Upper lobe of left lung (tissue), 6 donors: ENCODE measurements at regions not wholly inside any gene's neighbourhood (a gene's known extent, or its start where the extent isn't known, plus 50 kb on each side); places are given as distances from the start of the nearest gene placed in this dataset.
A peak's percentile ranks its signal among the peaks of the same experiment; 100 is the strongest.

Experiments used
- ATAC-seq, 2 donors: fragments of 200-7000 bp; cut with Tn5 transposase; one replicate each; pipeline ENCODE4 v1.9.1; 2022; ENCODE audit warnings: mild to moderate bottlenecking in 2 of 2, moderate library complexity in 2 of 2; ENCODE audit not compliant: low FRiP score in 2 of 2
- DNase-seq, 2 donors: peaks; one replicate each; pipeline ENCODE4 v3.0.0-alpha.2; 2019 to 2020
- H3K27ac ChIP-seq, 4 donors: fragments of 200-600 bp; sonication (generic); one replicate each; pipeline ENCODE4 v1.5.1; 2016 to 2019
- H3K27me3 ChIP-seq, 4 donors: fragments of 200-600 bp; sonication (generic); one replicate each; pipeline ENCODE4 v1.5.1; 2017 to 2019
- H3K36me3 ChIP-seq, 4 donors: fragments of 200-600 bp; sonication (generic); one replicate each; pipeline ENCODE4 v1.5.1; 2016 to 2019
- H3K4me1 ChIP-seq, 4 donors: fragments of 200-600 bp; sonication (generic); one replicate each; pipeline ENCODE4 v1.5.1; 2018 to 2019
- H3K4me3 ChIP-seq, 4 donors: fragments of 200-600 bp; sonication (generic); one replicate each; pipeline ENCODE4 v1.5.1; 2017 to 2019; ENCODE audit warnings: mild to moderate bottlenecking in 2 of 4, moderate library complexity in 1 of 4
- H3K9me3 ChIP-seq, 4 donors: fragments of 200-600 bp; sonication (generic); one replicate each; pipeline ENCODE4 v1.5.1; 2018 to 2019
- EP300 ChIP-seq, 4 donors: sonication (generic); formaldehyde crosslinking; IDR thresholded peaks; one replicate each; pipeline ENCODE4 v1.5.1; 2017; ENCODE audit warnings: antibody characterized with exemption in 4 of 4, control low read depth in 2 of 4
- POLR2A ChIP-seq, 4 donors: fragments of 450-650 bp; IDR thresholded peaks; one replicate each; pipeline ENCODE4 v1.5.1; 2016 to 2017; ENCODE audit warnings: antibody characterized with exemption in 4 of 4, mild to moderate bottlenecking in 2 of 4
- POLR2AphosphoS5 ChIP-seq, 2 donors: sonication (generic); formaldehyde crosslinking; IDR thresholded peaks; one replicate each; pipeline ENCODE4 v1.5.1; 2017; ENCODE audit warnings: antibody characterized with exemption in 2 of 2
- WGBS, 2 donors: methylation state at CpG; one replicate each; pipeline ENCODE4 v1.1.5; 2017 to 2018; 5-methylcytosine and 5-hydroxymethylcytosine counted together
- TF ChIP-seq, protein P1 (sequence below), 6 experiments: fragments of 450-650 bp in 4 of 6; fragments of 200-600 bp in 2 of 6; sonication (generic) in 2 of 6; IDR thresholded peaks; one replicate each; pipeline ENCODE4 v1.5.1; 2016 to 2019; ENCODE audit warnings: antibody characterized with exemption in 6 of 6
- donor health status: DM: no; HTN: no; CAD: no; lungs with moderate emphysema.
- donor health status: DM: no; HTN: yes; CAD: no; lungs with severe emphysema.

DNA sequence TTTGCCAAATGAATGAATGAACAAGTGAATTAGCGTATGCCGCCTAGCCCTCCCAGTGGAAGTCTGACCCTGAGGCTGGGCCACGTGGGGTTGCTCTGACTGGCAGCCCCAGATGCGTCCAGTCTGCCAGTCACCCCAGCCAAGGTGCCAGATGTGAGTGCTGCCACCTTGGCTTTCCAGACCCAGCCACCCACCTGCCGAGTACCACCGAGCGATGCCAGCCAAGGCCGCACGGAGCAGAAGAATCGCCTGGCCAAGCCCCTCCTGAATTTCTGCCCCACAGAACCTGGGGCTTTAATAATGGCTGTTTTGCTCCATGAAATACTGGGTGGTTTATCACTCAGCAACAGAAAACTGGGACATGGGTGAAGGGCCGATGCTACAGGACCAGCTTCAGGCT, 59.3 kb downstream of the ADRA2C start:
- no peaks in the 10 kb centered on the region for H3K9me3 ChIP-seq
- peaks cover 9 to 15% (median 13%) of the 10 kb centered on the region in 4 donors for H3K4me1 ChIP-seq
- DNase-seq = no peak
- WGBS, 2 donors = 84% methylated on average over 11 of the region's 11 CpGs; no CpG with 5 or more reads in 1 of the 2 donors
- H3K4me3 ChIP-seq = no peak overlapping the region
- H3K27ac ChIP-seq = no peak overlapping the region
- no peaks in the 10 kb centered on the region for H3K36me3 ChIP-seq
- no peaks in the 10 kb centered on the region for H3K27me3 ChIP-seq
- no peak for ATAC-seq
- TF ChIP-seq EP300 (IDR thresholded peaks at IDR 0.05) = no peak
- TF ChIP-seq, protein P1, sequence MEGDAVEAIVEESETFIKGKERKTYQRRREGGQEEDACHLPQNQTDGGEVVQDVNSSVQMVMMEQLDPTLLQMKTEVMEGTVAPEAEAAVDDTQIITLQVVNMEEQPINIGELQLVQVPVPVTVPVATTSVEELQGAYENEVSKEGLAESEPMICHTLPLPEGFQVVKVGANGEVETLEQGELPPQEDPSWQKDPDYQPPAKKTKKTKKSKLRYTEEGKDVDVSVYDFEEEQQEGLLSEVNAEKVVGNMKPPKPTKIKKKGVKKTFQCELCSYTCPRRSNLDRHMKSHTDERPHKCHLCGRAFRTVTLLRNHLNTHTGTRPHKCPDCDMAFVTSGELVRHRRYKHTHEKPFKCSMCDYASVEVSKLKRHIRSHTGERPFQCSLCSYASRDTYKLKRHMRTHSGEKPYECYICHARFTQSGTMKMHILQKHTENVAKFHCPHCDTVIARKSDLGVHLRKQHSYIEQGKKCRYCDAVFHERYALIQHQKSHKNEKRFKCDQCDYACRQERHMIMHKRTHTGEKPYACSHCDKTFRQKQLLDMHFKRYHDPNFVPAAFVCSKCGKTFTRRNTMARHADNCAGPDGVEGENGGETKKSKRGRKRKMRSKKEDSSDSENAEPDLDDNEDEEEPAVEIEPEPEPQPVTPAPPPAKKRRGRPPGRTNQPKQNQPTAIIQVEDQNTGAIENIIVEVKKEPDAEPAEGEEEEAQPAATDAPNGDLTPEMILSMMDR (IDR thresholded peaks at IDR 0.05) = no peak
- TF ChIP-seq POLR2AphosphoS5 (IDR thresholded peaks at IDR 0.05) = no peak
- no peak for TF ChIP-seq POLR2A (IDR thresholded peaks at IDR 0.05)

DNA sequence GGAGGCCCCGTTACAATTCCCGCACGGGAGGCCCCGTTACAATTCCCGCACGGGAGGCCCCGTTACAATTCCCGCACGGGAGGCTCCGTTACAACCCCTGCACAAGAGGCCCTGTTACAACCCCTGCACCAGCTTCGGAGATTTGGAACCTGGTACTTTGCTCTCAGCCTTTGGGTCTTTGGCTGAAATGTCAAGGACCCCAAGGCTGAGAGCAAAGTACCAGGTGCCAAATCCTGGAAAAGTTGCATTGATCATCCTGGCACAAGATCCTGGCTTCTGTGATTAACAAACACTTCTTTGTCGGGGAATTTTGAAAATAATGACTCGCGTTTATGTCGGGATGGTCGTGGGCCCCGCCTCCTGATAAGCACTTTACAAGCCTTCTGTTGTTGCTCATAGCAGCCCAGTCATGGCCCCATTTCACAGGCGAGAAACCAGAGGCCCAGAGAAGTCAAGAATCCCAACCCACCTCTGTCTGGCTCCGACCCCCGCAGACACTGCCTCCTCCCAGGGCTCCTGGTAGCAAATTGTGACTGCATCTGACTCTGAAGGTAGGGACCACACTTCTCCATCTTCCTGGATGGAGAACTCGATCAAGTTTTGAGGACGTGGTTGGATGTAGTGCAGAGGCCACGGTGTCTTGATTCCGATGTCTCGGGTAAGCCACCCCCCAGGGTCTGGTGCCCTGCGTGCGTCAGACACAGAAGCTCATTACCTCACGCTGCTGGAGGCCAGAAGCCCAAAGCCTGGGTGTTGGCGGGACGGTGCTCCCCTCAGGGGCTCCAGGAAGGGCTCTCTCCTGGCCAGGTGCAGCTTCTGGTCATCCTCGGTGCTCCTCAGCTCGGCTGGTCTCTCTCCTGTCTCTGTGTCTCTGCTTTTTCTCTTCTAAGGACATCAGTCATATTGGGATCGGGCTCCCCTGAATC, 60.3 kb downstream of the ADRA2C start:
- ATAC-seq = no peak
- H3K4me3 ChIP-seq = no peak overlapping the region
- no peaks in the 10 kb centered on the region for H3K36me3 ChIP-seq
- H3K27ac ChIP-seq = no peak overlapping the region
- H3K27me3 ChIP-seq = no peaks in the 10 kb centered on the region
- TF ChIP-seq, protein P1 (IDR thresholded peaks at IDR 0.05) = no peak
- TF ChIP-seq EP300 (IDR thresholded peaks at IDR 0.05) (no peak), POLR2AphosphoS5 (IDR thresholded peaks at IDR 0.05) (no peak), POLR2A (IDR thresholded peaks at IDR 0.05) (no peak)
- H3K9me3 ChIP-seq = no peaks in the 10 kb centered on the region
- H3K4me1 ChIP-seq = peaks cover 9 to 15% (median 13%) of the 10 kb centered on the region in 4 donors
- DNase-seq = no peak
- WGBS, 2 donors = 83 to 87% methylated on average over 23 to 33 of the region's 33 CpGs

DNA sequence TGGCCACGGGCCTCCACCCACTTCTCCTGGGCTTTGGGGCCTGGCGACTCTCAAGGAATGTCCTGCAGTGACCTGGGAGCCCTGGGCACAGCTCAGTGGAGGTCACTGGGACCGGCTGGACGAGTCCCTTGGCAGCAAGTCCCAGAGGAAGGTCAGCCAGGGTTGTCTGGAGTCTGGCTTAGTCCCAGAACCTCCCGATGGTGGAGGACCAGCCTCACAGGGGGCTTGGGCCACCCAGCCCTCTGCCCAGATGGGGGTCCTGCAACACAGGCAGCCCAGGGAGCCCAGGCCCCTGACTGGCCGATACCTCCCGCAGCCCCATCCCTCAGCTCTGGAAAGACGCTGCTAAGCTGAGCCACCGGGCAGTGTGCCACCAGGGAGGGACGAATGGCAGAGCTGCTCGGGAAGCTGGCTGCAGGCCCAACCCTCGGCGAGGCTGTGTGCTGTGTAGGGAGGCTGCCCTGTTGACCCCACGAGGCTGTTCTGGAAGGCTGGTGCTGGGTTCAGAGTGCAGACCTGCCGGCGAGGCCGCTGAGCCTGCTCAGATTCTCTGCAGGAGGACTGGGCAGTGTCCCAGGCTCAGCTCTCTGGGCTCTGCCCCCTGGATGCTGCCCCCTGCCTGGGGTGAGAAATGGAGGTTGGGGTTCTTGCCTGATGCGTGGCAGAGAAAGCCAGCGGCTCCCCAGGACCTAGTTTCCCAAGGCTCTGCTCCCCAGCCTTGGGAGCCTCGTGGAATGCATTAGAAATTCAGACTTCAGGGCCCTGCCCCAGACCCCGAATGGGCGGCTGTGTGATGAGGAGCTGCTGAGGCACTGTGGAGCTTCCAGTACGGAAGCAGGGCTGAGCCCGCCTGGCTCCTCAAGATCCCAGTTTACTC, 61.7 kb downstream of the ADRA2C start:
- Histone ChIP-seq H3K9me3 (no peaks in the 10 kb centered on the region), H3K4me3 (peak overlapping the region in 2 of 4 donors; percentile 12 to 25), H3K36me3 (no peaks in the 10 kb centered on the region), H3K4me1 (peaks cover 9 to 15% (median 13%) of the 10 kb centered on the region in 4 donors), H3K27ac (peak overlapping the region in 1 of 4 donors; percentile 15), H3K27me3 (no peaks in the 10 kb centered on the region)
- DNase-seq = peak; percentile 82 to 88
- ATAC-seq = peak; percentile 52 to 77
- 55 to 93% methylated on average over 4 to 20 of the region's 24 CpGs for WGBS, 2 donors
- TF ChIP-seq POLR2AphosphoS5 (IDR thresholded peaks at IDR 0.05) (no peak), POLR2A (IDR thresholded peaks at IDR 0.05) (no peak), EP300 (IDR thresholded peaks at IDR 0.05) (no peak)
- TF ChIP-seq, protein P1 (IDR thresholded peaks at IDR 0.05) = no peak

GRCh38 chr4:3828546-3828945, 62.4 kb downstream of the ADRA2C start:
- TF ChIP-seq, protein P1 (IDR thresholded peaks at IDR 0.05) = no peak
- WGBS, 2 donors = 89 to 90% methylated on average over 8 to 9 of the region's 9 CpGs
- H3K4me1 ChIP-seq = peaks cover 9 to 15% (median 13%) of the 10 kb centered on the region in 4 donors
- no peaks in the 10 kb centered on the region for H3K27me3 ChIP-seq
- ATAC-seq = no peak
- no peak overlapping the region for H3K27ac ChIP-seq
- DNase-seq = no peak
- no peak overlapping the region for H3K4me3 ChIP-seq
- H3K9me3 ChIP-seq = no peaks in the 10 kb centered on the region
- H3K36me3 ChIP-seq = no peaks in the 10 kb centered on the region
